Stimulated activated CD4-positive, alpha-beta T cell treated with anti-CD3 and anti-CD28 coated beads, Interleukin-2, amount 100 ng/mL, for 4 hours (primary cell): ENCODE measurements at regions not wholly inside any gene's neighbourhood (a gene's known extent, or its start where the extent isn't known, plus 50 kb on each side); places are given as distances from the start of the nearest gene placed in this dataset.
"Not testable (repeated sequence)": the region's sequence is repeated elsewhere in the genome, so short reads cannot be mapped to it uniquely, and the experiment has no call there.

Experiments used
- DNase-seq: peaks from one replicate; pipeline ENCODE4 v3.0.0-alpha.2; 2020; ENCODE audit warnings: low read depth

DNA sequence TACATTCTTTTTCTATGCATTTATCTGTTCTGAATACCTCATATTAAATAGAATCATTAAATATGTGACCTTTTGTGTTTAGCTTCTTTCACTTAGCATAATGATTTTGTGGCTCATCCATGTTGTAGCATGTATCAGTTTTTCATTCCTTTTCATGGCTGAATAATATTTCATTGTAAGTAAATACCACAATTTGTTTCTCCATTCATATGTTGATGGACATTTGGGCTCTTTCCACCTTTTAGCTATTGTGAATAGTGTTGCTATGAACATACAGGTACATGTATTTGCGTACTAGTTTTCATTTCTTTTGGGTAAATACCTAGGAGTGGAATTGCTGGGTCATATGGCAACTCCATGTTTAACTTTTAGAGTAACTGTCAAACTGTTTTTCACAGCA lies 85.1 kb downstream of the GNL3L start:
- no peak for DNase-seq

DNA sequence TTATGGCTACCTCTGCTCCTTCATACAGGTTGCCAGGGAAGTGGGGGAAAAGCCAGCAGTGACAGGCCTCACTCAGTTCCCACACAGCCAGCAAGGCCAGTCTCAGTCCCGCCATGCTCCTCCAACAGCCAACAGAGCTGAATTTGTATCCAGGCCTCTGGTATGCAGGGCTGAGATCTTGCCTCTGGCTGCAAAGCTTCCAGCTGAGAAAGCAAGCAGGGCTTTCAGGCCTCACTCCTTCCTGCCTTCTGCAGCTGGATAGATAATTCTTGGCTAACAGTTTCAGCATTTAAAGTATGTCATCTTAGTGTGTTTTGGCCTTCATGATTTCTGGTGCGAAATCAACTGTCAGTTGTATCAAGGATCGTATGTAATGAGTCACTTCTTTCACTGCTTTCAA lies 103.6 kb downstream of the GNL3L start:
- no peak for DNase-seq

DNA sequence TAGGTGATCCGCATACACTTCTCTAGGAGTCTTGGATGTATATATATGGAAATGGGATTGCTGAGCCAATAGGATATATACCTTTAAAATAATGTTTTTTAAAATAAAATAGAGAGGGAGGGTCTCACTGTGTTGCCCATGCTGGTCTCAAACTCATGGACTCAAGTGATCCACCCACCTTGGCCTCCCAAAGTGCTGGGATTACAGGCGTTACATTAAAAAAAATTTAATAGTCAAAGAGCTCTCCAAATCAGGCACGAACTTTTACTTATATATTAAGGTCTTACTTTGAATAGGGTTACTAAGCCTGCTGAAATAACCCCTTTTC lies 109.0 kb downstream of the GNL3L start:
- DNase-seq: no peak

DNA sequence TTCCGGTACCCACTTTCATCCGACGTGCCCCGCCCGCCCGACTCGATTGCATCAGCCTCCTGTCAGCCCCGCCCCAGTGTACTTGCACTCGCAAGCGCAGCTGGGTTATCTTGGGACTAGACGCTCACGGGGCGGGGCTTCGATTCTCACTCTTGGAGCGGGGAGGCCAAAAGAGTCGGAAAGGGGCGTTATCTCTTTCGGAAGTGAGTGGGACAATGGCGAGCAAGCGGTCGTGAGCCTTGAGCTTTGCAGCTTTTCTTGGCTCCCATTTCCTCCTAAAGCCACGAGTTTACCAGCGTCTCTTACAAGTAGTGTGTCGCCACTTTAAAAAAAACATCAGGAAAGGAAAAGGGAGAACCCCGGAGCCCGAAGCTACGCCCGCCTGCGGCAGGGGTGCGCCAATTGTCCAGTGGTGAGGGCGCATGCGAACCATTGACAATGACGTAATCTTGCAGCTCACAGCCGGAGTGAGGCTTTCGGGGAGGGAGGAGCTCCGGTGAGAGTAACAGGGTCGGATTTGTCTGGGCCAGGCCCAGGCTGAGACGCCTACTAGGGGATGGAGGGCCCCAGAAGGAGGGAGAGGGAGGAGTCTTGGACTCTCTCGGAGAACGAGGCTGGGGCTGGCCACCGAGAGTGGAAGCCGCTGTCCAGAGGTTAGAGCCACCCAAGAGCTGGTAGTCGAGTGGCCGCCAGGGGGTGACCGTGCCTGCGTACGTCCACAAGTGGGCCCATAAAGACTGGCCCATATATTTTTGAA lies 109.5 kb downstream of the GNL3L start:
- peak; percentile 91 for DNase-seq

DNA sequence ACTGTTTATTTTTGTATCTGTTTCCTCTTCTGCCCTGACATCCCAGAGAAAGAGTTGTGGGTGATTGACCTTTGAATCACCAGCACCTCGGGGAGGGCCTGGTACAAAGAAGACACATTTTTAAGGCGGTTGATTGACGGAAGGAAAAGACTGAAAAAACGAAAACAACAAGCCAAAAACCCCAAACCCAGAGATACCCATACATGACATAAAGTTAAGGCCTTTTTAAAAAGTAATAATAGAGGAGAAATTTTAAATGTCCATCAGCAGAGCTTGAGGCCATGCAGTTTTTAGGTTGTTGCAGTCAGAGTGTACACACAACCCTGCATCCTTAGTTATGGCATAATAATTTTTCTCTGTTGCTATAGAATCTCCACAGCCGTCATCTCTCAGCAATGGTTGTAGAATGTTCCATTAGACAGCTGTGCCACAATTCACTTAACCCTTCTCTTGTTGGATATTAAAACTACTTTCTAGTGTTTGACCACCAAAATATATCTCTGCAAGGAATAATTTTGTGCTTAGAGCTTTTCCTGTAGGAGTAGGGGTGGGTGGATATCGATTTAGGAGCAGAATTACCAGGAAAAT lies 110.2 kb downstream of the GNL3L start:
- no peak for DNase-seq

DNA sequence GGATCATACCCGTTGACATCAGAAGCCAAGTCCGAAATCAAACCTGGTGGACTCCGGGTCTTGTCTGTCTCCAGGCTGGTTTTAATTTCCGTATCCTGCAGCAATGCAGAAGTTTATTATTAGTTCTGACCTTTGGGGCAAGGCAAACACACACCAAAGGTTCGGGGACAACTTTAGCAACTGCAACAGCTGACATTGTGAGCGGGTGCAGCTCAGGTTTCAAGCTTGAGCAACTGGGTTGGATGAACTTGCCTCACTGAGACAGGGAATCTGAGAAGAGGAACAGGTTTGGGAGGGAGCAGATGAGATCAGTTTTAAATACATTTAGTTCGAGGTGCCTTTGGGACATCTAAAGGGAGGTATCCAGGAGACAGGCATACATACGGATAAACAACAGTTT lies 110.7 kb downstream of the GNL3L start:
- DNase-seq: no peak

DNA sequence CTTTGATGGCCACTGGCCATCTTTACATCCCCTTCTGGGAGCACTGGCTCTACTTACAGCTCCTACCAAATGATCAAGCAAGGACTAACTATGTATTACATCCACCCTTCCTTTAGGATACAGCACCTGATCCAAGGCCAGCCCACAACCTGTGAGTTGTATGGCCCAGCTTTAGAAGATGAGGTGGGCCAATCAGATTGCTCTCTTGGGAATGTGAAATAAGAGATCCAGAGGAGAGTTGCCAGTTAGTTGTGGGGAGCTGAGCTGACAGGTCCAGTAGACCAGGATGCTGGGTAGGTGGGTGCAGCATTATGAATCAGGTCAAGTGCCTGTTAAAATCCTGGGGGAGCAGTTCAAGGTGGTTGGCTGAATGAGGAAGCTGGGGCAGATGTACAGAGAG lies 111.5 kb downstream of the GNL3L start:
- no peak for DNase-seq

DNA sequence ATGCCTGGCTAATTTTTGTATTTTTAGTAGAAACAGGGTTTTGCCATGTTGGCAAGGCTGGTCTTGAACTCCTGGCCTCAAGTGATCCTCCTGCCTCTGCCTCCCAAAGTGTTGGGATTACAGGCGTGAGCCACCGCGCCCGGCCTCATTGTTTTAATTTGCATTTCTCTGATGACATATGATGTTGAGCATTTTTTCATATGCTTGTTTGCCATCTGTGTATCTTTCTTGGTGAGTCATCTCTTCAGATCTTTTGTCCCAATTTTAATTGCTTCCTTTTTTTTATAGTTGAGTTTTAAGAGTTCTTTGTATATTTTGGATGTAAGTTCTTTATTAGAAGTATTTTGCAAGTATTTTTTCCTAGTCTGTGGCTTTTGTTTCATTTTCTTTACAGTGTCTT lies 117.6 kb downstream of the GNL3L start:
- not testable (repeated sequence) for DNase-seq

DNA sequence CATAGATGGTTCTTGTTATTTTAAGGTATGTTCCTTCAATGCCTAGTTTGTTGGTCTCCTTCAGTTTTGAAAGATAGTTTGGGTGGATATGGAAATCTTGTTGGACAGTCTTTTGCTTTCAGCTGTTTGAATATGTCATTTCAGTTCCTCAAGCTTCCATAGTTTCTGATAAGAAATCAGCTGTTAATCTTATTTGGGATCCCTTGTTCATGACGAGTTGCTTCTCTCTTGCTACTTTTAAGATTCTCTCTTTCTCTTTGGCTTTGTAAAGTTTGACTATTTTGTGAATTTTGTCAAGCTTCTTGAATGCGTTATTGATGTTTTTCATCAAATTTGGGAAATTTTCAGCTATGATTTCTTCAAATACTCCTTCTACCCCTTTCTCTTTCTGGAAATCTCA lies 129.5 kb downstream of the GNL3L start:
- no peak for DNase-seq

DNA sequence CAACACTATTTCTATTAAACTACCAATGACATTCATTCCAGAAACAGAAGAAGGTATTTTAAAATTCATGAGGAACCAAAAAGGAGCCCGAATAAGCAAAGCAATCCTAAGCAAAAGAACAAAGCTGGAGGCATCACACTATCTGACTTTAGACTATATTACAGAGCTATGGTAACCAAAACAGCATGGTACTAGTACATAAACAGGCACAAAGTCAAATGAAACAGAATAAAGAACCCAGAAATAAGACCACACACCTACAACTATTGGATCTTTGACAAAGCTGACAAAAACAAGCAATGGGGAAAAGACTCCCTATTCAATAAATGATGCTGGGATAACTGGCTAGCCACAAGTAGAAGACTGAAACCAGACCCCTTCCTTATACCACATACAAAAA lies 122.3 kb downstream of the ITIH6 start:
- no peak for DNase-seq

DNA sequence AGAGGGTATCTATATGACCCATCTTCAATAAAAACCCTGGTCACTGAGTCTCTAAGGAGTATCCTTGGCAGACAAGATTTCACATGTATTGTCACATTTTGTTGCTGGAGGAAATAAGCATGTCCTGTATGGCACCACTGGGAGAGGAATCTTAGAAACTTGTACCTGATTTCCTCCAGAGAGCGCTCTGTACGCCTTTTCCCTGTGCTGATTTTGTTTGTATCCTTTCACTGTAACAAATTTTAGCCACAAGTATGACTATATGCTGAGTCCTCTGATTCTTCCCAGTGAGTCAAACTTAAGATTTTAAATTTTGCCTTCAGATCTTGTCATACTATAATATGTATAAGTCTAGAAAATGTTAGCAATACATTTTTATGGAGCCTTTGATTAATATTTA lies 102.8 kb downstream of the ITIH6 start:
- no peak for DNase-seq

DNA sequence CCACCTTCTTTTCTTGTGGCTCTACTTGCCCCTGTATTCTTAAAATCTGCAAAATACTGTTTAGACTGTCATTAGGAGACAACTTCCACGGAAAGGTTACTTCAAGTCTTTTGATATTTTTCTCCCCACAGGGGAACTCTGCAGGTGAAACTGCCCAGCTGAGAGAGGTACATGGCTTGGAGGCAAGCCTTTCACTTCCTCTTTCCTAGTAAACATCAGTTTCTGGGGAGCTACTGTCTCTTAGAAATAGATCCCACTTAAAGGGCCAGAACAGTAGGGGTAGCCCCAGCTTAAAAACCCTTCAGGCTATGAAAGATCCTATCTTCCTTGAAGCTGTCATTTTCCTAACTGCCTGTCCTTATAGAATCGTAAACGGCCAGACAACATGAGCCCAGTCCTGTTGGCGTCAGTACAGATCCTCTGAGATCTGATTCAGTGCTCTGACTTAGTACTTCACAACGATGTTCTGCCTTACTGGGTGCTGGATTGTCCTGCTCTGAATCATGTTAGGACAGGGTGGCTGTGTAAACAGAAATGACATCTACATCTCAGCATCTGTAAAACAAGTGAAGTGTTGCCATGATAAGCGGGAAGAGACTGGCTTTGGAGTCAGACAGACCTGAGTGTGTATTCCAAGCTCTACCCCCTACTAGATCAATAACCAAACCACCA lies 102.1 kb downstream of the ITIH6 start:
- DNase-seq: no peak
